Thymus (tissue), 11 donors: ENCODE measurements at regions not wholly inside any gene's neighbourhood (a gene's known extent, or its start where the extent isn't known, plus 50 kb on each side); places are given as distances from the start of the nearest gene placed in this dataset.

Experiments used
- DNase-seq, 9 donors: peaks; one replicate each; pipeline ENCODE4 v3.0.0-alpha.2; 2013; ENCODE audit warnings: low spot score in 9 of 9, low read depth in 6 of 9, missing footprints in 1 of 9
- H3K27ac ChIP-seq, 2 donors: one replicate each; pipeline ENCODE4 v1.5.1; 2013; ENCODE audit warnings: control low read depth in 1 of 2, low read depth in 1 of 2, low read length in 1 of 2, mild to moderate bottlenecking in 1 of 2, moderate library complexity in 1 of 2
- H3K27me3 ChIP-seq, 2 donors: one replicate each; pipeline ENCODE4 v1.5.1; 2013; ENCODE audit warnings: low read length in 1 of 2; ENCODE audit not compliant: control insufficient read depth in 2 of 2, insufficient read depth in 1 of 2
- H3K36me3 ChIP-seq, 2 donors: one replicate each; pipeline ENCODE4 v1.5.1; 2013; ENCODE audit warnings: low read length in 1 of 2, mild to moderate bottlenecking in 1 of 2, moderate library complexity in 1 of 2; ENCODE audit not compliant: control insufficient read depth in 2 of 2, insufficient read depth in 2 of 2
- H3K4me1 ChIP-seq, 2 donors: one replicate each; pipeline ENCODE4 v1.5.1; 2013; ENCODE audit warnings: low read length in 2 of 2; ENCODE audit not compliant: control insufficient read depth in 2 of 2, insufficient read depth in 2 of 2
- H3K4me3 ChIP-seq, 2 donors: one replicate each; pipeline ENCODE4 v1.5.1; 2013; ENCODE audit warnings: low read length in 2 of 2, control low read depth in 1 of 2, mild to moderate bottlenecking in 1 of 2
- H3K9me3 ChIP-seq, 2 donors: one replicate each; pipeline ENCODE4 v1.5.1; 2013; ENCODE audit warnings: low read length in 1 of 2, mild to moderate bottlenecking in 1 of 2; ENCODE audit not compliant: control insufficient read depth in 2 of 2, insufficient read depth in 1 of 2
- WGBS: extraction: QIAGEN DNeasy Blood & Tissue Kit; methylation state at CpG from one replicate; pipeline ENCODE4 v1.1.7; 2013; 5-methylcytosine and 5-hydroxymethylcytosine counted together
- donor health status: healthy.

DNA sequence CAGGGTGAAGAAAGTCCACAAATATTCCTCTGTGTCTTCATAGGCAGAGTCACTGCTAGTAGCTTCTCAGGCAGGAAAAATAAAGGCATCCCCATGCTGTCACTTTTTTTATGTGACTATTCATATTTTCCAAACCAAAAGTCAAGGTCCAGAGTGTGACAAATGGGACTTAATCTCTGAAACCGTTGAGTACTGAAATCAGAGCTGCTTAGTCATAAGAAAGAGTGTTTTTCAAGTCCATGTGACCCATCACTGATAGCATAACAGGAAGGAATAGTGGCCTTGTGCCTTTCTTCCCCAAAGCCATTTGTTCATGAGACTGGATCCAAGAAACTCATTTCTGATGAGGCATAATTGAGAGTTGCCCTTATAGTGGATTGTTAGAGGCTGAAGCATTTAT lies 210.3 kb upstream of the TSHZ2 start:
- Histone ChIP-seq H3K4me1 (no peaks in the 10 kb centered on the region), H3K9me3 (no peaks in the 10 kb centered on the region), H3K27ac (no peak overlapping the region), H3K27me3 (no peaks in the 10 kb centered on the region), H3K36me3 (no peaks in the 10 kb centered on the region), H3K4me3 (no peak overlapping the region)
- DNase-seq: no peak
- WGBS: 70% methylated on average over 1 of the region's 1 CpG

DNA sequence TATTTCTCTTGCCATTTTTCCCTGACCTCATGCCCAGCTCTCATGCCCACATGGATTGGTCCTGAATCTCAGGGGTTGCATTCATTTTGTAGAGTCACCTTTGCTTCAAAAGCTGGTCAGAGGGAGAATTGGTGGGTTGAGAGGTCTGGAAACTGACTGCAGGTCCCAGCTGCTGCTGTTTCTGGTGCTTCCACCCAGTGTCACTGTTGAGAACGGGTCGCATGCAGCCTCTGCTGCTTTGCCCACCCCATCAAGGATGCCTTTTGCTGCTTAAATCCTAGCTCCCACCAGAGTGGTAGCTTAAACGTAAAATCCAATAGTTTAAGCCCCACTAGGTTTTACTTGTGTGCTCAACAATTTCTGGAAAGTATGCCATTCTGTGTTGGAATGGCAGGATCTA lies 211.4 kb upstream of the TSHZ2 start:
- Histone ChIP-seq H3K27me3 (no peaks in the 10 kb centered on the region), H3K4me1 (no peaks in the 10 kb centered on the region), H3K4me3 (no peak overlapping the region), H3K36me3 (no peaks in the 10 kb centered on the region), H3K9me3 (no peaks in the 10 kb centered on the region), H3K27ac (no peak overlapping the region)
- 85% methylated on average over 3 of the region's 3 CpGs for WGBS
- no peak for DNase-seq

- H3K27me3 ChIP-seq: no peaks in the 10 kb centered on the region
Measured at GRCh38 chr20:52757411-52757810, 214.7 kb upstream of the TSHZ2 start.

GRCh38 chr20:52755744-52756143 lies 216.4 kb upstream of the TSHZ2 start:
- Histone ChIP-seq H3K27me3 (no peaks in the 10 kb centered on the region), H3K36me3 (no peaks in the 10 kb centered on the region), H3K4me1 (no peaks in the 10 kb centered on the region), H3K9me3 (no peaks in the 10 kb centered on the region), H3K4me3 (no peak overlapping the region), H3K27ac (no peak overlapping the region)
- WGBS: 51% methylated on average over 1 of the region's 1 CpG
- DNase-seq: no peak

More at GRCh38 chr20:52757411-52757810, 214.7 kb upstream of the TSHZ2 start:
- Histone ChIP-seq H3K9me3 (no peaks in the 10 kb centered on the region), H3K36me3 (no peaks in the 10 kb centered on the region), H3K4me1 (no peaks in the 10 kb centered on the region), H3K27ac (no peak overlapping the region), H3K4me3 (no peak overlapping the region)
- 82% methylated on average over 3 of the region's 3 CpGs for WGBS
- DNase-seq: no peak

- Histone ChIP-seq H3K27me3 (no peaks in the 10 kb centered on the region), H3K36me3 (no peaks in the 10 kb centered on the region), H3K4me1 (no peaks in the 10 kb centered on the region), H3K4me3 (no peak overlapping the region), H3K9me3 (no peaks in the 10 kb centered on the region), H3K27ac (no peak overlapping the region)
- DNase-seq: no peak
Measured at GRCh38 chr20:52754366-52754765, 217.8 kb upstream of the TSHZ2 start.

GRCh38 chr20:52752023-52752422 lies 220.1 kb upstream of the TSHZ2 start:
- no peaks in the 10 kb centered on the region for H3K4me1 ChIP-seq
- WGBS: 94% methylated on average over 5 of the region's 5 CpGs
- H3K9me3 ChIP-seq: no peaks in the 10 kb centered on the region
- no peaks in the 10 kb centered on the region for H3K36me3 ChIP-seq
- H3K27ac ChIP-seq: no peak overlapping the region
- H3K27me3 ChIP-seq: no peaks in the 10 kb centered on the region
- DNase-seq: no peak
- no peak overlapping the region for H3K4me3 ChIP-seq

DNA sequence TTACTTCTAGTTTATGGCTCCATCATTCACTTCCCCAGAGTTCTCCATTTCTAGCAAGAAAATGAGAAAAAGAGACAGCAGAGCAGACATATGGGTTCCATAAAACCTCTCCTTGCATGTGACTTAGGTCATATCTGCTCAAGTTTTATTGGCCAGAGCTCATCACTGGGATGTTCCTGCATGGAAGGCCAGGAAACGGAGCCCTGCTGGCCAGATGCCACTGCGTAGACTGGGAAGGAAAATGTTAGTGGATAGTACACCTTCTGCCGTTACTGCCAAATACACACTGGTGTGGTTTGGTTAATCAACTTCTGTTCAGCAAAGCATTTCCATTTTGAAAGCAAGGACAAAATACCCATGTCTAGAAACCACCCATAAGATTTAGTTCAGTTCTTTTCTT lies 220.6 kb upstream of the TSHZ2 start:
- no peaks in the 10 kb centered on the region for H3K36me3 ChIP-seq
- no peaks in the 10 kb centered on the region for H3K27me3 ChIP-seq
- H3K9me3 ChIP-seq: no peaks in the 10 kb centered on the region
- WGBS: 94% methylated on average over 3 of the region's 3 CpGs
- H3K4me3 ChIP-seq: no peak overlapping the region
- H3K4me1 ChIP-seq: no peaks in the 10 kb centered on the region
- H3K27ac ChIP-seq: no peak overlapping the region
- no peak for DNase-seq

DNA sequence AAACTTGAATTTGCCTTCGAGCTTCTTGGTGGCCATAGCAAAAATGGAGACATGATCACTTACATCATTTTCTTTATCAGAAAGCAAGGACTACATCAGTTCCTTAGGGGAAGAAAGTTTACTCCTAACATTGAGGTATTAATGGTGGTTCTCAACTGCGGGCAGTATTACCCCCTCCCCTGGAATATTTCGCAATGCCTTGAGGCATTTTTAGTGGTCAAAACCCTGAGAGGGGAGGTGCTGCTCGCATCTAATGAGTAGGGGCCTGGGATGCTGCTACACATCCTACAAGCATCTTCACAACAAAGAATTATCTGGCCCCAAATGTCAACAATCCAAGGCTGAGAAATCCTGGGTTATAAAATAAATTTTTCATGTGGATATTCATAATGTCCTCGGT lies 222.2 kb upstream of the TSHZ2 start:
- Histone ChIP-seq H3K4me3 (no peak overlapping the region), H3K36me3 (no peaks in the 10 kb centered on the region), H3K27ac (no peak overlapping the region), H3K4me1 (no peaks in the 10 kb centered on the region), H3K27me3 (no peaks in the 10 kb centered on the region), H3K9me3 (no peaks in the 10 kb centered on the region)
- DNase-seq: no peak
- 91% methylated on average over 5 of the region's 5 CpGs for WGBS

DNA sequence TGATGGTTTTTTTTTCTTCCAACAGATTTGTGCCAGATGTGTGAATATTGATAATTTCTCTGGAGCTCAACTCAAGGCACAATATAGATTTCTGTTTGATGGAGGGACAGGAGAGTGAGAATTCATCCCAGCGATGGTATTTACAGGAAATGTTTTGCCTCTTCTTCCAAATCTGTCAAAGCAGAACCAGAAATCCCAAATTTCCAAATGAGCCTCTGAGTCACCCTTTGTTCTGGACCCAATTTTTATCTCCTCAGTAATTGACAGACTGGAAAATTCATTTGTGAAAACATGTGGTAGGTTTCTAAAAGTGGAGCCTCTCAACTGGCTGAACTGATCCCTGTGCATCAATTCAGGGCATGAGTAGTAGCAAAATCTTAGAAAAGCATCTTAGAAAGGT lies 223.2 kb upstream of the TSHZ2 start:
- Histone ChIP-seq H3K4me1 (no peaks in the 10 kb centered on the region), H3K27ac (no peak overlapping the region), H3K27me3 (no peaks in the 10 kb centered on the region), H3K36me3 (no peaks in the 10 kb centered on the region), H3K9me3 (no peaks in the 10 kb centered on the region), H3K4me3 (no peak overlapping the region)
- no peak for DNase-seq
- WGBS: 92% methylated on average over 1 of the region's 1 CpG

DNA sequence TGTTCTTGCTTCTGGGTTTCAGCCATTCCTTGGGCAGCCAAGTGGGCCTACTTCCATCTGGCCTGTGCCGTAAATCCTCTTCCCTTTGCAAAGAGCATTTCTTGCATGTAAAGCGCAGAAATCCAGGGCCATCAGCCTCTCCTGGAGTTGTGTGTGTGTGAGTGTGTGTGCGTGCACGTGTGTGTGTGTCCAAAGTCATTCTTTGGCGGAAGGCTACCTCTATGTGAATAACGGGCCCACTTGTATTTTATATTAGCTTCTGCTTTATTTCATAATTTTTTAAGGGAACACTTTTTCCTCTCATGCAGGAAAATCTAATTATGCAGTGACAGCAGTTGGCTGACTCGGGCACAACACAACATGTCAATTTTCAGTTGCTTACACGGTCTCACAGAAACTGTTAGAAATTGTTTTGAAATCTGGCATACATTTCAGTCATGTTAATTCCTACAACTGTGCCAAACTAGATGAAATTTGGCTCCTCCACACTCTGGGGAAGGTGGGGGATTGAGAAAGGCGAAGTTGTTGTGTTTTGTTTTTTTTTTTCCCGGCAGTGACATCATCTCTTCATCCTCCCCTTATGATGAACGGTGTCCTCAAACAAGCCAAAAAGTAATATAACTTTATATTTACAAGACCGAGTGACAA lies 223.7 kb upstream of the TSHZ2 start:
- Histone ChIP-seq H3K9me3 (no peaks in the 10 kb centered on the region), H3K27ac (no peak overlapping the region), H3K27me3 (no peaks in the 10 kb centered on the region), H3K4me3 (no peak overlapping the region), H3K4me1 (no peaks in the 10 kb centered on the region), H3K36me3 (no peaks in the 10 kb centered on the region)
- no peak for DNase-seq
- WGBS: 91% methylated on average over 12 of the region's 12 CpGs
